ENCODE measurements at regions not wholly inside any gene's neighbourhood (a gene's known extent, or its start where the extent isn't known, plus 50 kb on each side); places are given as distances from the start of the nearest gene placed in this dataset.

DNA sequence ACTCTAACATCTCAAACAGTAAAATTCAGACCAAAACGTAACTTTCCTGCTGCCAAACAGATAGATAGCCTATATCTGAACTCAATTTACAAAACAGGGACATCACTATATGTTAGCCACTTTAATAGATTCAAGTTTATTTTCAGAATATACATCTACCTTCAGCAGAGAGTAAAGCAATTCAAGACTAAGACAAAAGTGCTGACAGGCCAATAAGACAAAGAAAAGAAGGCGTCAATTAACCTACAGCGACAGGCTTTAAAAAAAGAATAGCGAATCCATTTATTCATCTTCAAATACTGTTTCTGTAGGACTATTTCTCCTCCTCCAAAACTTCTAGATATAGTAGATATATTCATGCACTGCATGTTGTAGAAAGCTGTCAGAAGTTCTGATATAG is 333.0 kb downstream of the GRB14 start:
- no peak for DNase-seq

GRCh38 chr2:164287056-164287455 is 334.2 kb downstream of the GRB14 start:
- no peak for DNase-seq

DNA sequence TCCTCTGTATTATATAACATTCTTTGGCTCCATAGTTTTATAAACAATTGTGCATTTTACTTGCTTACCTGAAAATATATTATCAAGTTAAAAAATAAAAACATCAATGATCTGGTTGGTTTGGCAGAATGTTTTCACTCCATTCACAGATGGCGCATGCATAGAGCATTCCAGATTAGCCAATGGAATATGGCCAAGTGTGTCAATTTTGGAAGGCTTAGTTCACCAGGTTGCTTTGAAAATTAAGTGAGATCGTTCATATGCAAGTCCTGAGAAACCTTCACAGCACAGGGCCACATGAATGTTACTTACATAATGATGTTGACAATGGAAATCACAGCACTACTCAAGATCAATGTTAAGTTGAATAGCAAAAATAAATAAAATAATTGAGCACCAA is 335.7 kb downstream of the GRB14 start:
- no peak for DNase-seq

DNA sequence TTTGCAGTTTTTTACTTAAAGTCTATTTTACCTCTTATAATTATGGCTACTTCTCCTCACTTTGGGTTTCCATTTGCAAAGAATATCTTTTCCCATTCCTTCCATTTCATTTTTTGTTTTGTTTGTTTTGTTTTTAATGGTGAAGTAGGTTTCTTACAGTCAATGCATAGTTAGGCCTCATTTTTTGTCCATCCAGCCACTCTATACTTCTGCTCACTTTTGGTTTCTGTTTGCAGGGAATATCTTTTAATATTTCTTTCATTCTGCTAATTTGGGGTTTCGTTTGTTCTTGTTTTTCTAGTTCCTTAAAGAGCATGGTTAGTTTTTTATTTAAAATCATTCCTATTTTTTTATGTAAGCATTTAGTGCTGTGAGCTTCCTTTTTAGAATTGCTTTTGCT is 339.4 kb downstream of the GRB14 start:
- DNase-seq: no peak

- DNase-seq: no peak
Measured at GRCh38 chr2:164275659-164276058, 345.6 kb downstream of the GRB14 start.

DNA sequence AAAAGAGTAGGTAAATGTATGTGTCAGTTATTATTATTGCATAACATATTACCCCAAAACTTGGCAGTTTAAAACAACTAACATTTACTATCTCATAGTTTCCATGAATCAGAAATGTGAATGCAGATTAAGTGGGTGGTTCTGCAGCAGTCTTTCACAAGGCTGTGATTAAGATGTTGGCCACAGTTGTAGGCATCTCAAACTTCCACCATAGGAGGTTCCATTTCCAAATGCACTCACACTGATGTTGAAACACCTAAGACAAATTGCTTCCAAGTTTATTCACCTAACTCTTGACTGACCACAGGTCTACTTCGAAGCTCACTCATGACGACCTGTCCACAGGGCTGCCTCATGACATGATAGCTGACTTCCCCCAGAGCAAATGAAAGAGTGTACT is 360.8 kb downstream of the GRB14 start:
- DNase-seq: no peak

GRCh38 chr2:164257742-164258141 is 363.5 kb downstream of the GRB14 start:
- peak; percentile 4 for DNase-seq

DNA sequence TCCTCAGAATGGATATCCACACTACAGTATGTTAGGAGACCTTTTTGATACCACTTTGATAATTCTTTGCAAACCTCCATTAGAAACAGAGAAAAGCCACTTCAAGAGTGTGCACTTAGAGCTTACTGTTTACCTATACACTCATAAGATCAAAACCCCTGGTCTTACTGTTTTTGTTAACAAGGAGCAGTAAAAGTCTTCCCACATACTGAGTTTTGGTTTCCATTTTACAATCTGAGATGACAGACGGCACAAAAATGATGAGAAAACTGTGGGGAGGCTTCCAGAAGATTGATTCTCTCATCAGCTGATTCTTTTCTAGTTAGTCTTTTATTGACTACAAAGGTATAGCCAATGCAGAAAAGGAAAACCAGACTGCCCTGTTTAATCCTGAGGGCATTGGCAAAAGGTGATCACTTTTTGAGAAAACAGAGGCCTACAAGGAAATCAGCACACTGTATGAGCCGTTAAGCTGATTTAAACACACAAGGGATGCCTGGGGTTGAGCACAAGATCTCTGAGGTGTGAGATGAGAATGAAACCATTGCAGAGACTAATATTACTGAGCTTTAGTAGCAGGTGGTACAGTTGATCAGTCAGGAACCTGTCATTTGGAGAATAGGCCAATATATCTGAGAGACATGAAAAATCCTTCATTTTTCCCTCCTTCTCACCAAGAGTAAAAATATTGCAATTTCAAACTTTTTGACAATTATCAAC is 368.6 kb downstream of the GRB14 start:
- DNase-seq: no peak

DNA sequence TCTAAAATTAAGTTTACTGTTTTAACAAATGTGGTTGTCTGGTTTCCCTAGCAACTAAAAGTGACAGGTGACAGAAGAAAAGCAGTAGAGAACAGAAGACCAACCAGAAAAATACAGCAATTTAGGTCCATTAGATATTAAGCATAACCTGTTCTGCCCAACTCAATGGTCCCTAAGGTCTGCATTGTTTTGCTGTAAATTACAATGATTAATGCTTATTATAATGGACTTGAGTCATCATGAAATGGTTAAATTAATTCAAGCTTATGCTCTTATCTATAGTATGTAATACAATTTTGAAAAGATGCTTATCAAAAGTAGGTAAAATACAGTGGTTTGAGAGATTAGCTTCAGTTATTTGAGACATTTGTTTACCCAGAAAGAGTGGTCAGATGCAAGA is 378.0 kb downstream of the GRB14 start:
- no peak for DNase-seq

GRCh38 chr2:164242409-164242808 is 378.9 kb downstream of the GRB14 start:
- DNase-seq: no peak

DNA sequence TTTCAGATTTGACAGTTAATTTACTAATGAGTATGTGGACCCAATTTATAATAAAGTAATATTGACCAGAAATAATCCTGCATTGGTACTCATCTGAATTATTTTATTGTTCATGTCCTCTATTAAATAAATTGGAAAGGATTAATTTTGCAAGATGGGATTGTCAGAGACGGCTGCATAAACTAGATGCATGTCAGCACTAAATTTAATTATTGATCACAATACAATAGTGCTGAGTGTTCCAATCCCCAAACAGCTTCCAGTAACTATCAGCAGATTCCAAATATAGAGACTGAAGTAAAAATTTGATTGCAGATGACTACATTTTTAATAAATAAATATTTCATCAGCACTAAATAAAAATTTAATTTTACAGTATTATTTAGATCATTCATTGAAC is 387.2 kb downstream of the GRB14 start:
- no peak for DNase-seq

DNA sequence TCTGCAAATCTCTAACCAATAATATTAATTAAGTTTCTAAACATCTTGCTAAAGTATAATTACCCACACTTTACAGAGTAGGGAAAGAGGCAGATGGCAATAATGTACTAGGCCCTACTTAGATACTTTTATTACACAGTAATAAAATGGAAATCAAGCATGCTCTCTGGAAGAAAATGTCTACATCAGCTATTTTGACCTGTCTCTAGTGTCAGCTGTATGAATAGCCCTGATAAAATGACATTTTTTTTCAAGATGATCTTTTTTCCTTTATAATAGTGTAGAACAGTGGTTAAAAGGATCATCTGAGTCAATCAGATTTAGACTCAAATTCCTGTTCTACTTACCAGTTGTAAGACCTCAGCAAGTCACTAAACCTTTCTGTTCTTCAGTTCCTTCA is 397.3 kb downstream of the GRB14 start:
- peak; percentile 18 for DNase-seq

- DNase-seq: no peak
Measured at GRCh38 chr2:164221473-164221872, 399.8 kb downstream of the GRB14 start.

- DNase-seq: no peak
Measured at GRCh38 chr2:164220265-164220664, 401.0 kb downstream of the GRB14 start.

GRCh38 chr2:164213916-164214315 is 407.4 kb downstream of the GRB14 start:
- no peak for DNase-seq

- DNase-seq: no peak
Measured at GRCh38 chr2:164205347-164205746, 415.9 kb downstream of the GRB14 start.

- DNase-seq: no peak
Measured at GRCh38 chr2:164203131-164203530, 418.2 kb downstream of the GRB14 start.

- DNase-seq: no peak
Measured at GRCh38 chr2:164198256-164198655, 423.0 kb downstream of the GRB14 start.

- DNase-seq: no peak
Measured at GRCh38 chr2:164190700-164191099, 430.6 kb downstream of the GRB14 start.

DNA sequence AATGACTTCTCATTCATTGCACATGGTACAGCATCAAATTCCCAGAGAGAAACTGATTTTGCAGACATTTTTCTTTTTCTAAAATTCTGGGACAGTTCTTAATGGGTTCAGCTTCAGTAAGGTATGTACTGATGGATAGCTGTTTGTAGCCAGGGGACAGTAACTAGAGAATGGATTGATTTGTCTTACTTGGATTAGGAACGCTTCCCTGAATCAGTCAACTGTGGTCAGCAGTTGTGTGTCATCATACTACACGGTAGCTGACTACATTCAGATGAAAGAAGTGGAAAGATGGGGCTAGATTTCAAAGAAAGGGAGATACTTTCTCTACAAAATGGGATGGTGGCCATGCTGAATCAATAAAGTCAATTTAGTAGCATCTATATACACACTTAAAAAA is 431.4 kb downstream of the GRB14 start:
- no peak for DNase-seq

- DNase-seq: no peak
Measured at GRCh38 chr2:164187121-164187520, 434.2 kb downstream of the GRB14 start.

DNA sequence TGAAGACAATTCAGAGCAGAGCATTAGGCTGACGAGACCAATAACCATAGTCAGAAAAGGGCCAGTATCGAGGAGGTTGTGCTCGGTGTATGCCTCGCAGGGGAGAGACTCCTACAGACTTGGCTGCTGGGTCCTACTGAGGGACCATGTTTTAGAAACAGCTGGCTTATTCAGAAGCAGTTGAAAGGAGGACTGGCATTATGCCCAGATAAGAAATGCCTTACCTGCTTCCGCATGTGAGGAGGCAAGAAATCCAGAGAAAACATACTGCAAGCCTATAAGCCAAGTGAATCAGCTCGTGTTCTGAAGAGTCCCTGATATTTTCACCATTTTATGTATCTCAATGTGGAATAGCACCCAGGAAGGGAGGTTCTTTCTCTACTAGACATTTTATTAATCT is 434.7 kb downstream of the GRB14 start:
- peak; percentile 78 for DNase-seq

DNA sequence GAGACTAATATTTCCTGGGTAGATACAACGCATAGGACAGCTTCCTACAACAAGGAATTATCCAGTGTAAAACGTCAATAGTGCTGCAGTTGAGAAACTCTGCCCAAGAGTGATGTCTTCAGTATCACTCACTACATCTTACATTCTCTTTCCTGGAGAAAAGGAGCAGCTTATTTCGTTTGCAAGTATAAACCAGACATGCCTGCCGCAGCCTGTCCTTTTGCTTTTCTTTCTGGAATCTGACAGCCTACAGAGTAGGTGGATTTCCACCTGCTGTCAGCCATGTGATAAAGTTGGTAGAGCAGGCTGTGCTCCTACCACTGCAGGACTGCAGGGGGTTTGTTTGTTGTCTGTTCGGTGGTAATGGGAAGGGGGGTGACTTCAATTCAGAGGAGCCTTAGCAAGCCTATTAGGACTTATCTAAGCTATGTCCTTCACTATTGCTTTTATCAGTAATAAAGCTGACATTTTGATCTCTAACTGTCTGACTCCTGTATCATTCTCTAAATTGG is 439.1 kb downstream of the GRB14 start:
- no peak for DNase-seq

DNA sequence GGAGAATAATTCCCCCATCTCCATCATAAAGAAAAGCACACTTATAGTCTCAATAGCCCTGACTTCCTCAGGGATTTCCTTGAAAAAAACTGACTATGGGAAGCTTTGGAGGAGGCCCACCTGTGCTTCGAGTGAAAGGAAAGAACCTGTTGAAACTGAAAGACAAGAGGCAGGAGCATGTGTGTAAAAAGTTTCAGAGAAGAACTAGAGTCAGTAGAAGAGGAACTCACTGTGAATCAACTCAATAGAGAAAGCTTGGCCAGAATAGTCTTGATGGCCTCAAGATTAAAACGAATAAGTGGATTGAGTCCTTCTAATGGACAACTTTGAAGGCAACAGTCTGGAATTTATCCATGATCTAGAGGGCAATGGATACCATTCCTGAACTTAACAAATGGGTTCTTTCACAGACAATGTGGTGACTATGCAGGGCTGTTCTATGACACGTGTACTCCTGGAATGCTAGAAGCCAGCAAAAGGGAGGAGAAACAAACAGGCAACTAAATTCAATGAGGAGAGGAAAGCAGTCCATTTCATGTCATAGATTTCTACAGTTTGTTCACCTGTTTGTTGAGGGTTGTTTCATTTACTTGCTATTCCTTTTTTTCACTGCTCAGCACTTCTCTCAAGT is 442.3 kb downstream of the GRB14 start:
- DNase-seq: no peak

DNA sequence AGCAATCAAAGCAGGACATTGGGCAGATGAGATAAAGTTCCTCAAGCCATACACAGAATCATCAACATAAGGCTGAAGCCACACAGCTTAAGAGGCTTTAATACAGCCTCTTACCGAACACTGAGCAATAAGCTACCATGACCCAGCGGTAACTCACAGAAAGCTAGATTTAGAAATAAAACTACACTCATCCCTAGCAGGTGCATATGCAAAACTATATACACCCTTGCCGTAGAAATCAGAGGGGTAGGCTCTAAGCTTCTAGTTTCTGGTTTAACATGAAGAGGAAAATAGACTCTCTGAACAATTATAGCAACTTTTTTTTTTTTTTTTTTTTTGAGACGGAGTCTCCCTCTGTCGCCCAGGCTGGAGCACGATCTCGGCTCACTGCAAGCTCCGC is 428.8 kb upstream of the FIGN start:
- DNase-seq: no peak
